ENCODE measurements at regions not wholly inside any gene's neighbourhood (a gene's known extent, or its start where the extent isn't known, plus 50 kb on each side); places are given as distances from the start of the nearest gene placed in this dataset.
"Not testable (repeated sequence)": the region's sequence is repeated elsewhere in the genome, so short reads cannot be mapped to it uniquely, and the experiment has no call there.

DNA sequence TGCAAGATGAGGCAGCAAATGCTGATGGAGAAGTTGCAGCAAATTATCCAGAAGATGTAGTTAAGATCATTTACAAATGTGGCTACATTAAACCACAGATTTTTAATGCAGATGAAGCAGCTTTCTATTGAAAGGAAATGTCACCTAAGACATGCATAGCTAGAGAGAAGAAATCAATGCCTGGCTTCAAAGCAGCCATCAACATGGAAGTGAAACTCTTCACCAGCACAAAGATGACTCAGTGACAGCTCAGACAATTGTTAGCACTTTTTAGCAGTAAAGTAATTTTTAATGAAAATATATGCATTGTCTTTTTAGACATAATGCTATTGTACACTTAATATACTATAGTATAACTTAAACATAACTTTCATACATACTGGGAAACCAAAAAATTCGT is 71.4 kb downstream of the FANCF start:
- H3K27ac Mint-ChIP-seq: no peak overlapping the region
- Histone ChIP-seq H3K36me3 (ENCODE audit: control insufficient read depth in 2 of 2, extremely low read depth in 1 of 2, insufficient read depth in 1 of 2, low read length in 1 of 2) (no peaks in the 10 kb centered on the region), H3K27ac (ENCODE audit: low read length) (no peak overlapping the region), H3K4me1 (ENCODE audit: control insufficient read depth in 1 of 2, extremely low read depth in 1 of 2, insufficient read depth in 2 of 2, low read length in 2 of 2) (no peaks in the 10 kb centered on the region), H3K27me3 (replicated peaks in 1 of 2; ENCODE audit: control insufficient read depth in 2 of 2, extremely low read depth in 1 of 2, insufficient read depth in 2 of 2, low read length in 1 of 2) (no peaks in the 10 kb centered on the region), H3K4me3 (ENCODE audit: control insufficient read depth in 1 of 2, extremely low read depth in 1 of 2, low read length in 1 of 2) (no peak overlapping the region), H3K9me3 (no peaks in the 10 kb centered on the region)
- no peaks in the 10 kb centered on the region for H3K9me3 Mint-ChIP-seq
- ChIA-PET CTCF (no interaction called here), POLR2A (no interaction called here)
- H3K27me3 Mint-ChIP-seq: peaks cover 3 to 8% of the 10 kb centered on the region in 2 donors
- H3K4me1 Mint-ChIP-seq: no peaks in the 10 kb centered on the region
- WGBS (ENCODE audit: insufficient coverage): no CpG with 5 or more reads among the region's 1 CpG
- no peak overlapping the region for H3K4me3 Mint-ChIP-seq
- H3K36me3 Mint-ChIP-seq: no peaks in the 10 kb centered on the region
- no peak for DNase-seq
- ATAC-seq (replicated peaks in 1 of 4): no peak

DNA sequence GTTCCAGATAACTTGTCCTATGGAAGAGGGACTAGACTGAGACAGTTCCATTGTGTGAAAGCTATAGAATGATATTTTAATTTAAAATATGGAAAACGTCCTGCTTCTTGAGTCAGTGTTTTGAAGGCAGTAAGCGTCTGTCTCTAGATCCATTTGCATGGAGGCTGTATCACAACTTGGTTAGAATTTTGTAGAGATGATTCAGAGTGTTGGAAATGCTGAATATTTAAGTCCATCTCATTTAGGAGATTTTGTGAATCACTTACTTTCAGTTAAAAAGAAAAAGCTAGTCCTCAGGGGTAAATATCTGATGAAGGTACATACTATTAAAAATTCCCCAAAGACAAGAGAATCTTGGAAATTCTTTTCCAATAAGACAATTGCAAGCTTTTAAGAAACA is 72.7 kb downstream of the FANCF start:
- Mint-ChIP-seq H3K4me3 (no peak overlapping the region), H3K36me3 (no peaks in the 10 kb centered on the region), H3K4me1 (no peaks in the 10 kb centered on the region), H3K27me3 (peaks cover 3 to 8% of the 10 kb centered on the region in 2 donors), H3K27ac (no peak overlapping the region), H3K9me3 (no peaks in the 10 kb centered on the region)
- no peaks in the 10 kb centered on the region for H3K27me3 ChIP-seq (replicated peaks in 1 of 2; ENCODE audit: control insufficient read depth in 2 of 2, extremely low read depth in 1 of 2, insufficient read depth in 2 of 2, low read length in 1 of 2)
- ChIA-PET POLR2A (no interaction called here), CTCF (interaction anchor here in 1 of 2 donors (0.6 kb wide), 1 partner anchor 130 kb away, joined by 5 read pairs; no protein-coding TSS in a partner anchor)
- no peaks in the 10 kb centered on the region for H3K4me1 ChIP-seq (ENCODE audit: control insufficient read depth in 1 of 2, extremely low read depth in 1 of 2, insufficient read depth in 2 of 2, low read length in 2 of 2)
- DNase-seq: no peak
- H3K4me3 ChIP-seq (ENCODE audit: control insufficient read depth in 1 of 2, extremely low read depth in 1 of 2, low read length in 1 of 2): no peak overlapping the region
- no peaks in the 10 kb centered on the region for H3K9me3 ChIP-seq
- H3K36me3 ChIP-seq (ENCODE audit: control insufficient read depth in 2 of 2, extremely low read depth in 1 of 2, insufficient read depth in 1 of 2, low read length in 1 of 2): no peaks in the 10 kb centered on the region
- no peak overlapping the region for H3K27ac ChIP-seq (ENCODE audit: low read length)
- no peak for ATAC-seq (replicated peaks in 1 of 4)
- WGBS (ENCODE audit: insufficient coverage): 66% methylated on average over 2 of the region's 2 CpGs

DNA sequence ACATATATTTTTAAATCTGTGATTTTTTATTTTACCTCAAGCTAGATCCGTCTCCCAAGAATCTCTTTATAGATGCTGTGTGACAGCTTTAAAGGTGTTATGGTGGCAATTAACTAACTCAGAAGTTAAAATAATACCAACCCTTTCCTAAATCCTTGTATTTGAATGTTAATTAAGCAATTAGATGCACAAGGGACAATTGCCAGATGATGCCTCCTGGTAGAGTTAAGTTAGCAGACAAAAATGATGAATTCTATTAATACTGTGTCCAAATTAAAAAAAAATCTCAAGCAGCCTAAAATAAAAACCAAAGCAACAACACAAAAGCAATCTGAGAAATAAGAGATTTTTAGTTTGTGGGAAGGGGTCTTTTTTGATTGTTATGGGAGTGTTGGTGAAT is 78.9 kb downstream of the FANCF start:
- H3K27ac ChIP-seq (ENCODE audit: low read length): no peak overlapping the region
- Mint-ChIP-seq H3K9me3 (peaks cover 0 to 3% (median 0%) of the 10 kb centered on the region in 3 donors), H3K4me1 (no peaks in the 10 kb centered on the region), H3K27ac (no peak overlapping the region), H3K27me3 (peaks cover 3 to 5% of the 10 kb centered on the region in 2 donors), H3K36me3 (no peaks in the 10 kb centered on the region), H3K4me3 (no peak overlapping the region)
- no peaks in the 10 kb centered on the region for H3K9me3 ChIP-seq
- no peak overlapping the region for H3K4me3 ChIP-seq (ENCODE audit: control insufficient read depth in 1 of 2, extremely low read depth in 1 of 2, low read length in 1 of 2)
- no peaks in the 10 kb centered on the region for H3K36me3 ChIP-seq (ENCODE audit: control insufficient read depth in 2 of 2, extremely low read depth in 1 of 2, insufficient read depth in 1 of 2, low read length in 1 of 2)
- H3K4me1 ChIP-seq (ENCODE audit: control insufficient read depth in 1 of 2, extremely low read depth in 1 of 2, insufficient read depth in 2 of 2, low read length in 2 of 2): no peaks in the 10 kb centered on the region
- WGBS (ENCODE audit: insufficient coverage): no CpG with 5 or more reads among the region's 1 CpG
- ATAC-seq (replicated peaks in 1 of 4) (no peak), DNase-seq (no peak)
- no peaks in the 10 kb centered on the region for H3K27me3 ChIP-seq (replicated peaks in 1 of 2; ENCODE audit: control insufficient read depth in 2 of 2, extremely low read depth in 1 of 2, insufficient read depth in 2 of 2, low read length in 1 of 2)
- ChIA-PET POLR2A (no interaction called here), CTCF (no interaction called here)

DNA sequence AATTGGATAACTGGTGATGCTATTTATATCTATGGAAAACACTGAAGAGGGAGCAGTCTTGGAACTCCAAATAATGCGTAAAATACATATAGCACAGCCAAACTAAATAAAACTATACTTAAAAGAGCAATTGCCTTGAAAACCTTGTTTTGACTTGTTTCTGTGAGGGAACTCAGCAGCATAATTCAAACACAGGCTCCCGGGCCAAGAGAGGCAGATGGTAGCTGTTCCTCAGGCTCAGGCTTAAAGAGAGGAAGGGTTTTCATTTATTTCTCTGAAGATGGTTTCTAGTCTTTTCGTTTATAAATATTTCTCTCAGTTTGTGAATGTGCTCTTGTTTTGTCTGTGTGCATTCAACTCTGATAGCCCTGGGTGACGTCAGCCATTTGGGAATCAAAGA is 82.4 kb downstream of the FANCF start:
- H3K27me3 Mint-ChIP-seq: peaks cover 6 to 10% of the 10 kb centered on the region in 2 donors
- no peak for DNase-seq
- 100% methylated on average over 1 of the region's 4 CpGs for WGBS (ENCODE audit: insufficient coverage)
- no peak overlapping the region for H3K4me3 Mint-ChIP-seq
- no peak overlapping the region for H3K27ac Mint-ChIP-seq
- no peak overlapping the region for H3K4me3 ChIP-seq (ENCODE audit: control insufficient read depth in 1 of 2, extremely low read depth in 1 of 2, low read length in 1 of 2)
- H3K9me3 Mint-ChIP-seq: peaks cover 0 to 3% (median 0%) of the 10 kb centered on the region in 3 donors
- H3K4me1 ChIP-seq (ENCODE audit: control insufficient read depth in 1 of 2, extremely low read depth in 1 of 2, insufficient read depth in 2 of 2, low read length in 2 of 2): no peaks in the 10 kb centered on the region
- H3K36me3 ChIP-seq (ENCODE audit: control insufficient read depth in 2 of 2, extremely low read depth in 1 of 2, insufficient read depth in 1 of 2, low read length in 1 of 2): no peaks in the 10 kb centered on the region
- no peak for ATAC-seq (replicated peaks in 1 of 4)
- H3K27me3 ChIP-seq (replicated peaks in 1 of 2; ENCODE audit: control insufficient read depth in 2 of 2, extremely low read depth in 1 of 2, insufficient read depth in 2 of 2, low read length in 1 of 2): no peaks in the 10 kb centered on the region
- H3K36me3 Mint-ChIP-seq: no peaks in the 10 kb centered on the region
- H3K9me3 ChIP-seq: no peaks in the 10 kb centered on the region
- ChIA-PET POLR2A (no interaction called here), CTCF (no interaction called here)
- no peak overlapping the region for H3K27ac ChIP-seq (ENCODE audit: low read length)
- no peaks in the 10 kb centered on the region for H3K4me1 Mint-ChIP-seq

DNA sequence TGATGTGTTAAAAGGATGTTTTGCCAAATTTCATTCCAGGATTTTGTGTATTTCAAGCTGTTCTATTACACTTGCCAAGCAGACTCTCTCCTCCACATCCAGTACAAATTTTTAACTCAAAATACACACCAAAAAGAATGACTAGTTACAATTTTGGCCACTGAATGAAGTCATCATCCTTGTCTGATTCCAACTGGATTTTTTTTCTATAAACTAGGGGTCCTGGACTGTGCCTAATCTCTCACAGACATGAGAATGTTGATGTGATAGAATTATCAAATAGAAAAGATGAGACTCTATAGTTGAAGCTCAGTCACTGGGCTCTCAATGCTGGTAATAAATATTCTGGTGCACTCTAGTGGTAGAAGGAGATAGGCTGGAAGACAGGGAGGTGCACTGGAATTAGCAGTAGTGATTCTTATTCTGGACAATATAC is 85.8 kb downstream of the FANCF start:
- peaks cover 0 to 3% (median 0%) of the 10 kb centered on the region in 3 donors for H3K9me3 Mint-ChIP-seq
- no peak overlapping the region for H3K4me3 Mint-ChIP-seq
- Histone ChIP-seq H3K36me3 (ENCODE audit: control insufficient read depth in 2 of 2, extremely low read depth in 1 of 2, insufficient read depth in 1 of 2, low read length in 1 of 2) (no peaks in the 10 kb centered on the region), H3K4me3 (ENCODE audit: control insufficient read depth in 1 of 2, extremely low read depth in 1 of 2, low read length in 1 of 2) (no peak overlapping the region), H3K27ac (ENCODE audit: low read length) (no peak overlapping the region), H3K4me1 (ENCODE audit: control insufficient read depth in 1 of 2, extremely low read depth in 1 of 2, insufficient read depth in 2 of 2, low read length in 2 of 2) (no peaks in the 10 kb centered on the region), H3K27me3 (replicated peaks in 1 of 2; ENCODE audit: control insufficient read depth in 2 of 2, extremely low read depth in 1 of 2, insufficient read depth in 2 of 2, low read length in 1 of 2) (no peaks in the 10 kb centered on the region), H3K9me3 (no peaks in the 10 kb centered on the region)
- no peak for ATAC-seq (replicated peaks in 1 of 4)
- no peak for DNase-seq
- H3K36me3 Mint-ChIP-seq: no peaks in the 10 kb centered on the region
- H3K4me1 Mint-ChIP-seq: no peaks in the 10 kb centered on the region
- CTCF ChIA-PET: no interaction called here
- POLR2A ChIA-PET: no interaction called here
- no peak overlapping the region for H3K27ac Mint-ChIP-seq
- H3K27me3 Mint-ChIP-seq: peaks cover 4 to 14% of the 10 kb centered on the region in 2 donors

DNA sequence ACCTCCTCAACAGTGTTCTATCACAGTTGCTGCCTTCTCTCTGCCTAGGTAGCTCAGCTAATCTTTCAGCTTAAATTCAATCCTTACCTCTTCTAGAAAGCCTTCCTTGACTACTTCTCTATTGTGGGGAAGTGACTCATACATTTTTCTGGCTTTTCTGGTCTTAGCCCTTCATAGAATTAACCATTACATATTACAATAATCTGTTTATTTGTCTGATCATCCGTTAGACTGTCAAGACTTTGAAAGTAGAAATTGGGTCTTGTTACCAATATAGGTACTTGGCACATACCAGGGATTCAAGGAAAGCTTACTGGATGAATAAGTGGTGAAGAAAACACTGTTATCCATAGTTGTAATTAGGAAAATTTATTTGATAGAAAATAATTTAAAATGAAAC is 89.6 kb downstream of the FANCF start:
- WGBS (ENCODE audit: insufficient coverage): no CpG with 5 or more reads among the region's 1 CpG
- ChIA-PET CTCF (no interaction called here), POLR2A (no interaction called here)
- no peaks in the 10 kb centered on the region for H3K4me1 Mint-ChIP-seq
- peaks cover 4 to 14% of the 10 kb centered on the region in 2 donors for H3K27me3 Mint-ChIP-seq
- no peaks in the 10 kb centered on the region for H3K4me1 ChIP-seq (ENCODE audit: control insufficient read depth in 1 of 2, extremely low read depth in 1 of 2, insufficient read depth in 2 of 2, low read length in 2 of 2)
- H3K36me3 Mint-ChIP-seq: no peaks in the 10 kb centered on the region
- no peak overlapping the region for H3K27ac Mint-ChIP-seq
- DNase-seq: no peak
- no peak for ATAC-seq (replicated peaks in 1 of 4)
- no peaks in the 10 kb centered on the region for H3K36me3 ChIP-seq (ENCODE audit: control insufficient read depth in 2 of 2, extremely low read depth in 1 of 2, insufficient read depth in 1 of 2, low read length in 1 of 2)
- no peaks in the 10 kb centered on the region for H3K9me3 Mint-ChIP-seq
- no peak overlapping the region for H3K27ac ChIP-seq (ENCODE audit: low read length)
- H3K9me3 ChIP-seq: no peaks in the 10 kb centered on the region
- H3K27me3 ChIP-seq (replicated peaks in 1 of 2; ENCODE audit: control insufficient read depth in 2 of 2, extremely low read depth in 1 of 2, insufficient read depth in 2 of 2, low read length in 1 of 2): no peaks in the 10 kb centered on the region
- H3K4me3 ChIP-seq (ENCODE audit: control insufficient read depth in 1 of 2, extremely low read depth in 1 of 2, low read length in 1 of 2): no peak overlapping the region
- no peak overlapping the region for H3K4me3 Mint-ChIP-seq

DNA sequence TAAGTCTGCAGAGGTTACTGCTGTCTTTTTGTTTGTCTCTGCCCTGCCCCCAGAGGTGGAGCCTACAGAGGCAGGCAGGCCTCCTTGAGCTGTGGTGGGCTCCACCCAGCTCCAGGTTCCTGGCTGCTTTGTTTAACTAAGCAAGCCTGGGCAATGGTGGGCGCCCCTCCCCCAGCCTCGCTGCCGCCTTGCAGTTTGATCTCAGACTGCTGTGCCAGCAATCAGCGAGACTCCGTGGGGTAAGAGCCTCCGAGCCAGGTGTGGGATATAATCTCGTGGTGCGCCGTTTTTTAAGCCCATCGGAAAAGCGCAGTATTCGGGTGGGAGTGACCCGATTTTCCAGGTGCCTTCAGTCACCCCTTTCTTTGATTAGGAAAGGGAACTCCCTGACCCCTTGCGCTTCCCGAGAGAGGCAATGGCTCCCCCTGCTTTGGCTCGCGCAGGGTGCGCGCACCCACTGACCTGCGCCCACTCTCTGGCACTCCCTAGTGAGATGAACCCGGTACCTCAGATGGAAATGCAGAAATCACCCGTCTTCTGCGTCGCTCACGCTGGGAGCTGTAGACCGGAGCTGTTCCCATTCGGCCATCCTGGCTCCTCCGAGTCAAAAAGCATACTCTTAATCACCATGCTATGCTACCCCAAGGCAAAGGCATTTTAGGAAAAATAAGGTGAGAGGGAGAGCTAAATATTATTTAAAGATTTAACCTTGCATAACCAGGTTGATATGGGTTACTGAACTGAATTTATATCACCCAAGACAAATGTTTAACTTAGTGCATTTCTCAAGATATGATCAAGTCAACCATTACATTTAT is 96.8 kb downstream of the FANCF start:
- H3K27ac ChIP-seq (ENCODE audit: low read length); H3K4me1 ChIP-seq (ENCODE audit: control insufficient read depth in 1 of 2, extremely low read depth in 1 of 2, insufficient read depth in 2 of 2, low read length in 2 of 2); H3K4me3 ChIP-seq (ENCODE audit: control insufficient read depth in 1 of 2, extremely low read depth in 1 of 2, low read length in 1 of 2); CTCF ChIA-PET; H3K27ac Mint-ChIP-seq; DNase-seq; H3K4me1 Mint-ChIP-seq; ATAC-seq (replicated peaks in 1 of 4); H3K27me3 ChIP-seq (replicated peaks in 1 of 2; ENCODE audit: control insufficient read depth in 2 of 2, extremely low read depth in 1 of 2, insufficient read depth in 2 of 2, low read length in 1 of 2); H3K9me3 ChIP-seq; H3K9me3 Mint-ChIP-seq; H3K4me3 Mint-ChIP-seq; H3K36me3 Mint-ChIP-seq; H3K36me3 ChIP-seq (ENCODE audit: control insufficient read depth in 2 of 2, extremely low read depth in 1 of 2, insufficient read depth in 1 of 2, low read length in 1 of 2); POLR2A ChIA-PET; H3K27me3 Mint-ChIP-seq: not testable (repeated sequence)
- 76% methylated on average over 10 of the region's 28 CpGs for WGBS (ENCODE audit: insufficient coverage)

Data from T-cell (primary cell).